ENCODE measurements at regions not wholly inside any gene's neighbourhood (a gene's known extent, or its start where the extent isn't known, plus 50 kb on each side); places are given as distances from the start of the nearest gene placed in this dataset.

DNA sequence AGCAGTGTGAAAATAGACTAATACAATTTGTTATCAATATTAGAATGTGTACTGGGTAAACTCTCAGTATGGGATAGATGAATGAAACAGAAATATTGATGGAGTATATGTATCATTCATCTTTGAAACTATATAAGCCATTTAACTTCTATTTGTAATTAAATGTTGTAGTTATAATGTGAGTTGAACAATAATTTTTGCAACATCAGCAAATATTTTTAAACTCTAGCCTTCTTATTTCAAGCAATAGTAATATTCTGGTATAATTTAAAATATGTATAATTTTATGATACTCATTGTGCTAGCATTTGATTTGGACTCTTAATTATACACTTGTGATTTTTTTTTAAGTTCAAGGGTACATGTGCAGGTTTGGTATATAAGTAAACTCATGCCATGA is 59.6 kb upstream of the RGMB start:
- TF ChIP-seq, protein P1, sequence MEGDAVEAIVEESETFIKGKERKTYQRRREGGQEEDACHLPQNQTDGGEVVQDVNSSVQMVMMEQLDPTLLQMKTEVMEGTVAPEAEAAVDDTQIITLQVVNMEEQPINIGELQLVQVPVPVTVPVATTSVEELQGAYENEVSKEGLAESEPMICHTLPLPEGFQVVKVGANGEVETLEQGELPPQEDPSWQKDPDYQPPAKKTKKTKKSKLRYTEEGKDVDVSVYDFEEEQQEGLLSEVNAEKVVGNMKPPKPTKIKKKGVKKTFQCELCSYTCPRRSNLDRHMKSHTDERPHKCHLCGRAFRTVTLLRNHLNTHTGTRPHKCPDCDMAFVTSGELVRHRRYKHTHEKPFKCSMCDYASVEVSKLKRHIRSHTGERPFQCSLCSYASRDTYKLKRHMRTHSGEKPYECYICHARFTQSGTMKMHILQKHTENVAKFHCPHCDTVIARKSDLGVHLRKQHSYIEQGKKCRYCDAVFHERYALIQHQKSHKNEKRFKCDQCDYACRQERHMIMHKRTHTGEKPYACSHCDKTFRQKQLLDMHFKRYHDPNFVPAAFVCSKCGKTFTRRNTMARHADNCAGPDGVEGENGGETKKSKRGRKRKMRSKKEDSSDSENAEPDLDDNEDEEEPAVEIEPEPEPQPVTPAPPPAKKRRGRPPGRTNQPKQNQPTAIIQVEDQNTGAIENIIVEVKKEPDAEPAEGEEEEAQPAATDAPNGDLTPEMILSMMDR (IDR thresholded peaks at IDR 0.05; ENCODE audit: unreplicated experiment) = no peak
- H3K27me3 Mint-ChIP-seq (ENCODE audit: unreplicated experiment) = peaks cover 2% of the 10 kb centered on the region
- H3K4me3 Mint-ChIP-seq (ENCODE audit: unreplicated experiment) = no peak overlapping the region
- no peaks in the 10 kb centered on the region for H3K4me1 Mint-ChIP-seq (ENCODE audit: unreplicated experiment)
- no peak overlapping the region for H3K27ac Mint-ChIP-seq (ENCODE audit: unreplicated experiment)
- no peaks in the 10 kb centered on the region for H3K36me3 Mint-ChIP-seq (ENCODE audit: low read depth, unreplicated experiment)
- no peak for DNase-seq (ENCODE audit: low spot score)
- H3K9me3 Mint-ChIP-seq (ENCODE audit: unreplicated experiment) = no peaks in the 10 kb centered on the region

DNA sequence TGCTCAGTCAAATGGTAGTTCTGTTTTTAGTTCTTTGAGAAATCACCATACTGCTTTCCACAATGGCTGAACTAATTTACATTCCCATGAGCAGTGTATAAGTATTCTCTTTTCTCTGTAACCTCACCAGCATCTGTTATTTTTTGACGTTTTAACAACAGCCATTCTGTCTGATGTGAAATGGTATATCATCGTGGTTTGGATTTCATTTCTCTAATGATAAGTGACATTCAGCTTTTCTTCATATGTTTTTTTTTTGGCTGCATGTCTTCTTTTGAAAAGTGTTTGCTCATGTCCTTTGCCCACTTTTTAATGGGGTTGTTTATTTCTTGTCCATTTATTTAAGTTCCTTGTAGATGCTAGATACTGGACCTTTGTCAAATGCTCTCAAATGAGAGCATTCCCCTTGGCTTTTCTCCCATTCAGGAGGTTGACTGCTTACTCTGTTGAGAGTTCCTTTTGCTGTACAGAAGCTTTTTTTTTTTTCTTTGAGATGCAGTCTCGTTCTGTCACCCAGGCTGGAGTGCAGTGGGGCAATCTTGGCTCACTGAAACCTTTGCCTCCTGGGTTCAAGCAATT is 58.7 kb upstream of the RGMB start:
- no peak for DNase-seq (ENCODE audit: low spot score)
- TF ChIP-seq, protein P1 (IDR thresholded peaks at IDR 0.05; ENCODE audit: unreplicated experiment) = no peak
- Mint-ChIP-seq H3K36me3 (ENCODE audit: low read depth, unreplicated experiment) (no peaks in the 10 kb centered on the region), H3K4me3 (ENCODE audit: unreplicated experiment) (no peak overlapping the region), H3K9me3 (ENCODE audit: unreplicated experiment) (no peaks in the 10 kb centered on the region), H3K27me3 (ENCODE audit: unreplicated experiment) (peaks cover 2% of the 10 kb centered on the region), H3K4me1 (ENCODE audit: unreplicated experiment) (no peaks in the 10 kb centered on the region), H3K27ac (ENCODE audit: unreplicated experiment) (no peak overlapping the region)

DNA sequence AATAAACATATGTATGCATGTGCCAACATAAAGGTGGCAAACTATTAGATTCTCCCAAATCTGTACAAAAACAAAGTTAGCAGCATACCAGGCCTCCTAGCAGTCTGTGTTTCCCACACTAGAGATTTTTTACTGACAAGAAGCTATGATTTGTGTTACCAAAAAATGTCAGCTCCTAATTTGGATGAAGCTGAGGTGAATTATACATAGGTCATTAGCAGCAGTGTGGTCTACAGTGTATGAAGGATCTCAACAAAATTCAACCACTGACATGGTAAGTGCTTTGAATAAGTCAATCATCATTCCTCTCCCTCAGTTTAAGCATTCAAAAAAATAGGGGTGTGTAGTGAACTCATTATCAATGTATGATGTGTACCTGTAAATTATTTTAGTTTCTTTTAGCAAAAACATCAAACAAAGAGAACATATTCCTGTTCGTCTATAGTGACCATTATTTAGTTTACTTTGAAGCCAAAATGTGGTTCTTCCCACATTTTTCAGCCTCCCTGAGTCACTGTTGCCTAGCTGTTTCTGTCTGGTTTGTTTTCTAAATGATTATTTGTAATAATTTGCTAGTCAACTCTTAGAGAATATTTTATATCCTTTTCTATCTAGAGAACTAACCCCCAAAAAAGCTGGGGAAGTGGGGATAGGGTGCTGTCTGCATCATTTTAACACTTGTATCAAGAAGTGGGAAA is 52.1 kb upstream of the RGMB start:
- TF ChIP-seq, protein P1 (IDR thresholded peaks at IDR 0.05; ENCODE audit: unreplicated experiment) = no peak
- Mint-ChIP-seq H3K4me3 (ENCODE audit: unreplicated experiment) (no peak overlapping the region), H3K36me3 (ENCODE audit: low read depth, unreplicated experiment) (no peaks in the 10 kb centered on the region), H3K4me1 (ENCODE audit: unreplicated experiment) (no peaks in the 10 kb centered on the region), H3K9me3 (ENCODE audit: unreplicated experiment) (no peaks in the 10 kb centered on the region), H3K27ac (ENCODE audit: unreplicated experiment) (no peak overlapping the region), H3K27me3 (ENCODE audit: unreplicated experiment) (no peaks in the 10 kb centered on the region)
- no peak for DNase-seq (ENCODE audit: low spot score)

GRCh38 chr5:98722188-98722587 is 51.3 kb upstream of the RGMB start:
- H3K9me3 Mint-ChIP-seq (ENCODE audit: unreplicated experiment) = no peaks in the 10 kb centered on the region

DNA sequence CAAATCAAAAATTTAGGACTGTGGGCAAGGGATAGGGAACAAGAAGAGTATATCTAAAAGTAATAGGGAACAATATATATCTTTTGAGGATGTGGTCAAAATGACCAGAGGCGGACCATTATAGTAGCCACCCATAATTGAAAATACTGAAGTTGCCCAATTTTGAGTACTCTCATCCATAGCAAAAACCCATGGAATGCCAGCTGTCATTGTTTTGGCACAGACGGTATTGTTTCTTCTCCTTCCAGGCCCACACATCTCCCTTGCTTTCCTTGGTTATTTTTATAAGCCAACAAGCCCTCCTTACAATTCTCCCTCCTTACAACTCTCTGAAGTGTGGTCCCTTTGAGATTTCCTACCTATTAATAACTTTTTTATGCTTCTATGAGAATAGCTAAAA is 50.4 kb upstream of the RGMB start:
- no peak for DNase-seq (ENCODE audit: low spot score)
- Mint-ChIP-seq H3K36me3 (ENCODE audit: low read depth, unreplicated experiment) (no peaks in the 10 kb centered on the region), H3K9me3 (ENCODE audit: unreplicated experiment) (no peaks in the 10 kb centered on the region), H3K27me3 (ENCODE audit: unreplicated experiment) (no peaks in the 10 kb centered on the region), H3K27ac (ENCODE audit: unreplicated experiment) (no peak overlapping the region), H3K4me1 (ENCODE audit: unreplicated experiment) (no peaks in the 10 kb centered on the region), H3K4me3 (ENCODE audit: unreplicated experiment) (no peak overlapping the region)
- TF ChIP-seq, protein P1 (IDR thresholded peaks at IDR 0.05; ENCODE audit: unreplicated experiment) = no peak

More at GRCh38 chr5:98722188-98722587, 51.3 kb upstream of the RGMB start:
- no peak for DNase-seq (ENCODE audit: low spot score)
- H3K4me3 Mint-ChIP-seq (ENCODE audit: unreplicated experiment) = no peak overlapping the region
- H3K4me1 Mint-ChIP-seq (ENCODE audit: unreplicated experiment) = no peaks in the 10 kb centered on the region
- no peak overlapping the region for H3K27ac Mint-ChIP-seq (ENCODE audit: unreplicated experiment)
- TF ChIP-seq, protein P1 (IDR thresholded peaks at IDR 0.05; ENCODE audit: unreplicated experiment) = no peak
- no peaks in the 10 kb centered on the region for H3K27me3 Mint-ChIP-seq (ENCODE audit: unreplicated experiment)
- H3K36me3 Mint-ChIP-seq (ENCODE audit: low read depth, unreplicated experiment) = no peaks in the 10 kb centered on the region

Measured in endothelial cell (in vitro differentiated cells).